ENCODE measurements at regions not wholly inside any gene's neighbourhood (a gene's known extent, or its start where the extent isn't known, plus 50 kb on each side); places are given as distances from the start of the nearest gene placed in this dataset.

DNA sequence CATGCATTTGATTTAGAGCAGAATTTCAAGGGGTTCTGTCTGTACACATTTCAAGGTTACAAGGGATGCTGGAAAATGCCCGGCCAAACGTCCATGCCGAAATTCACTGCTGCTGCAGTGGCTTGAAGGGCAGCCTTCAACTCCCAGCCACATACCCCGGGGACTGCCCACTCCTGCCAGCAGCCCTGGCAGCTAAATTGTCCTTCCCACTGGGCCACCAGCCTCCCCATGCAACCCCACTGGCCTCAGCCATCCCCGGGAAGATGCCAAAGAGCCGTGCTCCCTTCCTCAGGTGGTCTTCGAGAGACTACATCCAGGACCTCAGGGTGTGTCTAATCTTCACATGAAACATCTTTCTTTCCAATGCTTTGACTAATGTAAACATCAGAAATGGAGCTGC, 478.7 kb upstream of the MYT1L start:
- intact Hi-C loops (cut with micrococcal nuclease; ENCODE audit: unreplicated experiment) = no loop called here
- Mint-ChIP-seq H3K36me3 (ENCODE audit: insufficient read depth, unreplicated experiment) (no peaks in the 10 kb centered on the region), H3K27ac (ENCODE audit: unreplicated experiment) (no peak overlapping the region), H3K4me3 (ENCODE audit: unreplicated experiment) (no peak overlapping the region), H3K27me3 (ENCODE audit: insufficient read depth, unreplicated experiment) (peaks cover 9% of the 10 kb centered on the region), H3K9me3 (ENCODE audit: unreplicated experiment) (peaks cover 9% of the 10 kb centered on the region), H3K4me1 (ENCODE audit: low read depth, unreplicated experiment) (no peaks in the 10 kb centered on the region)
- H3K36me3 ChIP-seq (ENCODE audit: control insufficient read depth, insufficient read depth, low read length) = no peaks in the 10 kb centered on the region
- H3K4me3 ChIP-seq (ENCODE audit: low read depth, low read length) = no peak overlapping the region
- POLR2A ChIA-PET = no interaction called here
- no peaks in the 10 kb centered on the region for H3K27me3 ChIP-seq (replicated peaks; ENCODE audit: control insufficient read depth, insufficient read depth, low read length)
- BruUV-seq (replicated peaks) = no TSS peak
- H3K9me3 ChIP-seq = peaks cover 6% of the 10 kb centered on the region; the same call in 1 of the 2 replicates
- DNase-seq = no peak
- no peaks in the 10 kb centered on the region for H3K4me1 ChIP-seq
- TF ChIP-seq, protein P1, sequence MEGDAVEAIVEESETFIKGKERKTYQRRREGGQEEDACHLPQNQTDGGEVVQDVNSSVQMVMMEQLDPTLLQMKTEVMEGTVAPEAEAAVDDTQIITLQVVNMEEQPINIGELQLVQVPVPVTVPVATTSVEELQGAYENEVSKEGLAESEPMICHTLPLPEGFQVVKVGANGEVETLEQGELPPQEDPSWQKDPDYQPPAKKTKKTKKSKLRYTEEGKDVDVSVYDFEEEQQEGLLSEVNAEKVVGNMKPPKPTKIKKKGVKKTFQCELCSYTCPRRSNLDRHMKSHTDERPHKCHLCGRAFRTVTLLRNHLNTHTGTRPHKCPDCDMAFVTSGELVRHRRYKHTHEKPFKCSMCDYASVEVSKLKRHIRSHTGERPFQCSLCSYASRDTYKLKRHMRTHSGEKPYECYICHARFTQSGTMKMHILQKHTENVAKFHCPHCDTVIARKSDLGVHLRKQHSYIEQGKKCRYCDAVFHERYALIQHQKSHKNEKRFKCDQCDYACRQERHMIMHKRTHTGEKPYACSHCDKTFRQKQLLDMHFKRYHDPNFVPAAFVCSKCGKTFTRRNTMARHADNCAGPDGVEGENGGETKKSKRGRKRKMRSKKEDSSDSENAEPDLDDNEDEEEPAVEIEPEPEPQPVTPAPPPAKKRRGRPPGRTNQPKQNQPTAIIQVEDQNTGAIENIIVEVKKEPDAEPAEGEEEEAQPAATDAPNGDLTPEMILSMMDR (IDR thresholded peaks at IDR 0.05; ENCODE audit: insufficient read depth in 1 of 2, low read depth in 1 of 2, low read length in 1 of 2, severe bottlenecking in 1 of 2, unreplicated experiment in 1 of 2) = no peak
- CTCF ChIA-PET = no interaction called here

DNA sequence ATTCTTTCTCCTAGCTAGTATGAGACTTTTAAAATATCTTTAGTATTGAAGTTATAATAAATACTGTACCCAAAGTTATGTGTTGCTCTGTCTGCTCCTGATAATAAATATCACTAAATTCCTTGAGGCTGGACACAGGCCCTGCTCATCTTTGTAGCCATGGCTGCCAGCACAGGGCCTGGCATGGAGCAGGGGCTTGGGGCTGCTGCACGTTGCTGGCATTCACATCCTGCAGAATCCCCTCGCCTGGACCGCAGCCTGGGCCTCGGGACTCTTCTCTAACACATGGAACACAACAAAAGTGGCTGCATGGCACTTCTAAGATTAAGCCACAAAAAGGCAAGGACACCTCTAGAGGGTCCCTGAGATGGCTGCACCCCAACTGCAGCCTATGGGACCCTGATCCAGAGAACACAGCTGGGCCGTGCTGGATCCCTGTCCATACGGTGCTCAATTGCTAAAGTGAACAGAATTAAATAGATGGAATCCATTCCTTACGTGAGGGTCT, 477.5 kb upstream of the MYT1L start:
- POLR2A ChIA-PET = no interaction called here

GRCh38 chr2:2806711-2807110, 475.6 kb upstream of the MYT1L start:
- H3K27me3 Mint-ChIP-seq (ENCODE audit: insufficient read depth, unreplicated experiment) = peaks cover 18% of the 10 kb centered on the region
- TF ChIP-seq, protein P1 (IDR thresholded peaks at IDR 0.05; ENCODE audit: insufficient read depth in 1 of 2, low read depth in 1 of 2, low read length in 1 of 2, severe bottlenecking in 1 of 2, unreplicated experiment in 1 of 2) = no peak
- Histone ChIP-seq H3K4me1 (no peaks in the 10 kb centered on the region), H3K27me3 (replicated peaks; ENCODE audit: control insufficient read depth, insufficient read depth, low read length) (no peaks in the 10 kb centered on the region), H3K36me3 (ENCODE audit: control insufficient read depth, insufficient read depth, low read length) (no peaks in the 10 kb centered on the region), H3K4me3 (ENCODE audit: low read depth, low read length) (no peak overlapping the region), H3K9me3 (no peaks in the 10 kb centered on the region; the same call in 1 of the 2 replicates)
- no peak overlapping the region for H3K27ac Mint-ChIP-seq (ENCODE audit: unreplicated experiment)
- H3K4me3 Mint-ChIP-seq (ENCODE audit: unreplicated experiment) = no peak overlapping the region
- no peak for DNase-seq
- intact Hi-C loops (cut with micrococcal nuclease; ENCODE audit: unreplicated experiment) = no loop called here
- no peaks in the 10 kb centered on the region for H3K4me1 Mint-ChIP-seq (ENCODE audit: low read depth, unreplicated experiment)
- CTCF ChIA-PET = no interaction called here
- H3K9me3 Mint-ChIP-seq (ENCODE audit: unreplicated experiment) = no peaks in the 10 kb centered on the region
- no TSS peak for BruUV-seq (replicated peaks)
- POLR2A ChIA-PET = no interaction called here
- H3K36me3 Mint-ChIP-seq (ENCODE audit: insufficient read depth, unreplicated experiment) = no peaks in the 10 kb centered on the region

More for the DNA sequence above, 477.5 kb upstream of the MYT1L start:
- H3K4me1 ChIP-seq = no peaks in the 10 kb centered on the region
- TF ChIP-seq, protein P1 (IDR thresholded peaks at IDR 0.05; ENCODE audit: insufficient read depth in 1 of 2, low read depth in 1 of 2, low read length in 1 of 2, severe bottlenecking in 1 of 2, unreplicated experiment in 1 of 2) = no peak
- H3K36me3 ChIP-seq (ENCODE audit: control insufficient read depth, insufficient read depth, low read length) = no peaks in the 10 kb centered on the region
- H3K27me3 ChIP-seq (replicated peaks; ENCODE audit: control insufficient read depth, insufficient read depth, low read length) = no peaks in the 10 kb centered on the region
- Mint-ChIP-seq H3K9me3 (ENCODE audit: unreplicated experiment) (no peaks in the 10 kb centered on the region), H3K4me1 (ENCODE audit: low read depth, unreplicated experiment) (no peaks in the 10 kb centered on the region), H3K27me3 (ENCODE audit: insufficient read depth, unreplicated experiment) (peaks cover 16% of the 10 kb centered on the region), H3K27ac (ENCODE audit: unreplicated experiment) (no peak overlapping the region), H3K36me3 (ENCODE audit: insufficient read depth, unreplicated experiment) (no peaks in the 10 kb centered on the region), H3K4me3 (ENCODE audit: unreplicated experiment) (no peak overlapping the region)
- H3K4me3 ChIP-seq (ENCODE audit: low read depth, low read length) = no peak overlapping the region
- BruUV-seq (replicated peaks) = no TSS peak
- H3K9me3 ChIP-seq = no peaks in the 10 kb centered on the region; the same call in 1 of the 2 replicates
- no peak for DNase-seq
- CTCF ChIA-PET = no interaction called here
- intact Hi-C loops (cut with micrococcal nuclease; ENCODE audit: unreplicated experiment) = no loop called here

Measured in Caco-2 (cell line).